Esophagus (tissue), 2 donors: ENCODE measurements at regions not wholly inside any gene's neighbourhood (a gene's known extent, or its start where the extent isn't known, plus 50 kb on each side); places are given as distances from the start of the nearest gene placed in this dataset.

Experiments
- H3K27ac ChIP-seq, 2 donors: one replicate each; pipeline ENCODE4 v1.5.1; 2013; ENCODE audit warnings: low read depth in 2 of 2, mild to moderate bottlenecking in 2 of 2, inconsistent platforms in 1 of 2, low read length in 1 of 2, moderate library complexity in 1 of 2
- H3K27me3 ChIP-seq, 2 donors: one replicate each; pipeline ENCODE4 v1.6.1; 2013; ENCODE audit warnings: low read length in 2 of 2, control low read depth in 1 of 2, mild to moderate bottlenecking in 1 of 2; ENCODE audit not compliant: insufficient read depth in 2 of 2, control insufficient read depth in 1 of 2
- H3K36me3 ChIP-seq, 2 donors: one replicate each; pipeline ENCODE4 v1.6.1; 2013; ENCODE audit warnings: low read length in 1 of 2; ENCODE audit not compliant: control insufficient read depth in 2 of 2, insufficient read depth in 2 of 2
- H3K4me1 ChIP-seq, 2 donors: one replicate each; pipeline ENCODE4 v1.6.1; 2013; ENCODE audit warnings: low read length in 1 of 2; ENCODE audit not compliant: control insufficient read depth in 2 of 2, insufficient read depth in 2 of 2
- H3K4me3 ChIP-seq, 2 donors: one replicate each; pipeline ENCODE4 v1.5.1; 2013; ENCODE audit warnings: low read length in 2 of 2, mild to moderate bottlenecking in 2 of 2, low read depth in 1 of 2, moderate library complexity in 1 of 2
- H3K9me3 ChIP-seq, 2 donors: one replicate each; pipeline ENCODE4 v1.6.1; 2013; ENCODE audit warnings: mild to moderate bottlenecking in 2 of 2, low read depth in 1 of 2, low read length in 1 of 2, moderate library complexity in 1 of 2; ENCODE audit not compliant: control insufficient read depth in 2 of 2, insufficient read depth in 1 of 2
- whole genome bisulfite sequencing, 2 donors: extraction: QIAGEN DNeasy Blood & Tissue Kit; methylation state at CpG; one replicate each; pipeline ENCODE4 v1.1.7; 2013; 5-methylcytosine and 5-hydroxymethylcytosine counted together
- donor health status: healthy with polysubstance abuse.
- donor health status: Bipolar disorder and iron deficiency.

DNA sequence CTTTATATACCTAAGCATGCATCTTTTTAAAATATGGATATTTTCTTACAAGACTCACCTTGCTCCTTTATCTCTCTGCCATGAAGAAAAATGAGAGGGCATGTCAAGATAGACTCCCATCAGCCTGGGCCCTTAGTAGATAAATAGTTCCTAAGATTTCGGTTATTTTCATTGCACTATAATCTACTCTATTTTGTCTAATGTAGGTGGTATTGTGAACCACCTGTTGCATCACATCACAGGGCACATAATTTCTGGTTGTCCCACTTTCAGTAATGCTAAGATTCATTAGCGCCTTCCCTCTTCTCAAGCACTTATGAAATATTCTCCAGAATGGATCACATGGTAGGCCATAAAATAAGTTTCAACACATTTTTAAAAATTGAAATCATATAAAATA, 202.5 kb upstream of the ADRA1B start:
- no peak overlapping the region for H3K4me3 ChIP-seq
- H3K4me1 ChIP-seq = no peaks in the 10 kb centered on the region
- H3K9me3 ChIP-seq = no peaks in the 10 kb centered on the region
- H3K36me3 ChIP-seq = no peaks in the 10 kb centered on the region
- H3K27ac ChIP-seq = no peak overlapping the region
- no peaks in the 10 kb centered on the region for H3K27me3 ChIP-seq
- 82 to 88% methylated on average over 2 of the region's 2 CpGs for WGBS, 2 donors

DNA sequence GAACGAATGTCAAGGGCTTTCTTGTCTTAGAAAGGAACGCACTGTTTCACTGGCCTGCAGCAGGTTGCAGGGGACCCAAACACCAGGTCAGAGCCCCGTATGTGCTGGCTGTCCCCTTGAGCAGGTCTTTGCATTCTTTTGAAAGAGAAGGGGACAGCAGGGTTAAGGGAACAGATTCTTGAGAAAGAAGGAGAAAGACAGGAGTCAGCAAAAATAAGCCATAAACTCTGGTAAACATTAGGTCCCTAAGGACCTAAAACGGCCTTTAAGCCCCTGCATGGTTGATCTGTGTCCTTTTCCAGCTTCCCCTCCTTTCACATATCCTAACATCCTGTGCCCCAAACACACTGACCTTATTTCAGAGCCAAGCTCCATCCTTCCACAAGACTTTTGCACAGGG, 190.8 kb upstream of the ADRA1B start:
- 70 to 71% methylated on average over 4 of the region's 4 CpGs for WGBS, 2 donors
- Histone ChIP-seq H3K36me3 (no peaks in the 10 kb centered on the region), H3K27ac (no peak overlapping the region), H3K4me1 (no peaks in the 10 kb centered on the region), H3K4me3 (no peak overlapping the region), H3K9me3 (no peaks in the 10 kb centered on the region), H3K27me3 (no peaks in the 10 kb centered on the region)

DNA sequence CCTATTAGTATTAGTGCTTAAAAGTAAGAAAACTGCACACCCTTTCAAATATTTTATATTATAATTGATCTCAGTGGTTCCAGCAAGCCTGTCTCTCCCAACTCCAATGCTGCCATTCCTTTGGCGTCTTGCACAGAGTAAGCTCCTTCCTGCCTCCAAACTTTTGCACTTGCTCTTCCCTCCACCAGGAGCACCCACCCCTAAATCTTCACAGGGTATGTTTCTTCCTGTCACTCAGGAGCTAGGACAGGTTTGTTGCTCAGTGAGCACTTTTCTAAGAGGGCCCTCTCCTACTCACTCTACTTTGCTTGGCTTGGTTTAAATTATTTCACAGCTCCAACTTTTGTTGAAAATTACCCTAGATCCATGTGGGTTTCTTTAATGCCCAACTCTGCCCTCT, 189.1 kb upstream of the ADRA1B start:
- no peak overlapping the region for H3K27ac ChIP-seq
- no peaks in the 10 kb centered on the region for H3K4me1 ChIP-seq
- WGBS, 2 donors = 84 to 88% methylated on average over 1 of the region's 1 CpG
- no peaks in the 10 kb centered on the region for H3K9me3 ChIP-seq
- H3K27me3 ChIP-seq = no peaks in the 10 kb centered on the region
- H3K36me3 ChIP-seq = no peaks in the 10 kb centered on the region
- no peak overlapping the region for H3K4me3 ChIP-seq

DNA sequence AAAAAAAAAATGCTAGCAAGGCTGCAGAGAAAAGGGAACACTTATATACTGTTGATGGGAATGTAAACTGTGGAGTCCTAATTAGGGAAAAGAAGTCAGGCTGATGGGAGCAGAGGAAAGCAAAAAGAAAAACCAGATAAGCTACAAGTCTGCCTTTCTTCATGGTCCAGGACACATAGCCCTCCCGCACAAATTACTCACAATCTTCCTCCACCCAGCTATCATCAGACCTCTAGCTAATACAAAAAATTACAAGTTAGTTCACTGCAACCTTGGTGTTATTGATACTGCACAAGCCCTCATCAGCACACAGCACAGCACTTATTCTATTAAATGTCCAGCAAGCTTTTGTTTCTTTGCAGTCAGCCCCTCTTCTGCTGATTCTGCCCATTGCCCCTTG, 186.0 kb upstream of the ADRA1B start:
- H3K36me3 ChIP-seq = no peaks in the 10 kb centered on the region
- H3K27ac ChIP-seq = no peak overlapping the region
- no peaks in the 10 kb centered on the region for H3K4me1 ChIP-seq
- H3K27me3 ChIP-seq = no peaks in the 10 kb centered on the region
- H3K4me3 ChIP-seq = no peak overlapping the region
- H3K9me3 ChIP-seq = no peaks in the 10 kb centered on the region
- WGBS, 2 donors = 82 to 86% methylated on average over 1 of the region's 1 CpG

DNA sequence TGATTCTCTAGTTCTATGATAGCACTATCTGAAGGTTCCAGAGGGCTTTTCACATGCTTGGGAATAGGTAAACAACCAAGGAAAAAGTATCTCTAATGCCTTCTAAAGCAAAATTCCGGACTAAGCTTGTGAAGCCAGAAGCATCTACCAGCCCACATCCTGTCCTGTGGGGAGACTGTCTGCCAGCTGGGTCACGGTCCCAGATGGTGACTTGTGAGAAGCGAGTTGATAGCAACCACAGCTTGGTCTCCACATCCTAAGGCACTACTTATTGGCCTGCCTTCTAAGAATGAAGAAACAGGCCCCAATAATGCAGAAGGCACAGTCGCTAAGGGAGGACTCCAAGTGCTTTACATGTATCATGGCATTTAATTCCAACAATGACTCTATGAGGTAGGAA, 184.1 kb upstream of the ADRA1B start:
- WGBS, 2 donors = 75 to 77% methylated on average over 4 of the region's 4 CpGs
- no peak overlapping the region for H3K27ac ChIP-seq
- H3K4me1 ChIP-seq = no peaks in the 10 kb centered on the region
- H3K27me3 ChIP-seq = no peaks in the 10 kb centered on the region
- no peaks in the 10 kb centered on the region for H3K36me3 ChIP-seq
- H3K4me3 ChIP-seq = no peak overlapping the region
- no peaks in the 10 kb centered on the region for H3K9me3 ChIP-seq

DNA sequence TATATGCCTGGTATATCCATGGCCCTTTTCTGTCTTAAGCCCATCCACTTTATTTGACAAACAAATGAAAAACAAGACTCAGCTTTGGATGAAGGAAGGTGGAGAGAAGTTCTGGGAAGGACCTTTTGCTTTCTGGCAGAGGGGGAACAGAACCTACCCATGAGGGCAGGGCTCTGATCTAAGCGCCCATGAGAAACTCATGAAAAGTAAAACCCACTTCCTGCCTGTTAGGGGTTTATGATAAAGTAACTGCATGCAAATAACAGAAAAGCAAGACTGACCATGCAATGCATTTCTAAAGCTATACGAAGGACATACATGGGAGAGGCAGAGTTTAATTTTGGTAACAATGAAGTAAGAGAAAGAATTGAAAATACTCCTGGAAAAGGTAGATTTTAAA, 181.9 kb upstream of the ADRA1B start:
- no peaks in the 10 kb centered on the region for H3K36me3 ChIP-seq
- no peaks in the 10 kb centered on the region for H3K9me3 ChIP-seq
- H3K4me1 ChIP-seq = no peaks in the 10 kb centered on the region
- H3K27ac ChIP-seq = no peak overlapping the region
- no peaks in the 10 kb centered on the region for H3K27me3 ChIP-seq
- no peak overlapping the region for H3K4me3 ChIP-seq
- 70 to 75% methylated on average over 2 of the region's 2 CpGs for WGBS, 2 donors

DNA sequence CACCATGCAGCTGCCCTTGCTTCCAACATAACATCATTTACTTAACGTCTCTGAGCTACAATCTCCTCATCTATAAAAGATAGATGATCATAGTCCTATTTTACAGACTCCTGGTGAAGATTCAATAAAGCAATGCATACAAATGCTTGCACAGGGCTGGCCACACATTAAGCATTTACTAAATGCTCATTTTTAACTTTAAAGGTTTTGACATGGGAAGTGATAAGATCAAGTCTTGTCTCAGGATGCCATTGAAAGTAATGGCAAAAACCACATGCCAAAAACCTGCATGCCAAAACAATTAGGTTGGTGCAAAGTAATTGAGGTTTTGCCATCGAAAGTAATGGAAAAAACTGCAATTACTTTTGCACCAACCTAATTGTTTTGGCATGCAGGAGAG, 181.2 kb upstream of the ADRA1B start:
- Histone ChIP-seq H3K27me3 (no peaks in the 10 kb centered on the region), H3K4me3 (no peak overlapping the region), H3K27ac (no peak overlapping the region), H3K9me3 (no peaks in the 10 kb centered on the region), H3K4me1 (no peaks in the 10 kb centered on the region), H3K36me3 (no peaks in the 10 kb centered on the region)
- WGBS, 2 donors = 66 to 71% methylated on average over 2 of the region's 2 CpGs

DNA sequence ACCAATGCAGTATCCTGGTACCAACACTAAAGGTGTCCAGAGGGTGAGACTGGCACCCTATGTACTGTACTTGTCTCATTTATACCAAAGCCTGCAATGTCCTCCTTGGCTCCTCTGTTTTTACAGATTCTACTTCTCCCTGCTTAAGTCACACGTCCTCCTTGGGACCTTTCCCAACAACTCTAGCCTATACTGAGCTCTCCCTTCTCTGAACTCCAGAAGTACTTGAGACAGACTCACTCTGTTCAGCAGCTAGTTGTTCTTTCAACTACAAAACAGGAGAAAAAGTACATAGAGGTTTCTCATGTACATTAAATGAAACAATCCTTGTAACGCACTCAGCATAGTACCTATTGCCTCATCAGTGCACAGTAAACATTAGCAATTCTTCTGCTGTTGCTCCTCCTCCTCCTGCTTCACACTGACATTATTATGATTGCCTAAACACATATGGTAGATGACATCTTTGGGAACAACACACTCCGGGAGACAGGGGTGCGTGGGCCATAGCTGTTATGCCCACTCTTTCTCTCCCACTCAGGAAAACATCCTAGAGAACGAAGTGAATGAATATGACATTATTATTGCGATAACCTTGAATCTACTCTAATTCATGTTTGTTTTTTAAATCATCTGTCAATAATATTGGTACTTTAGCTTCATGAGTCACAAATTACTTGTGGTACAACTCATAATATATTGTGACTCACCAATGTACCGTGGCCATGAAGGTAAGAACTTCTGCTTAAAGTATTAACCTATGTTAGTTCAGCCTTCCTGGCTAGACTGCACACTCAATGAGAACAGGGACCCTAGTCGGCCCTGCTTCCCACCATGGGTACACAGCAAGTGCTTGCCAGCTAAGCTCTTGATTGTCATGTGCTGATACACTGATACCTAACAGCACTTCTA, 180.3 kb upstream of the ADRA1B start:
- H3K4me3 ChIP-seq = no peak overlapping the region
- H3K4me1 ChIP-seq = no peaks in the 10 kb centered on the region
- 70 to 74% methylated on average over 8 of the region's 8 CpGs for WGBS, 2 donors
- H3K27me3 ChIP-seq = no peaks in the 10 kb centered on the region
- H3K36me3 ChIP-seq = no peaks in the 10 kb centered on the region
- no peak overlapping the region for H3K27ac ChIP-seq
- H3K9me3 ChIP-seq = no peaks in the 10 kb centered on the region

DNA sequence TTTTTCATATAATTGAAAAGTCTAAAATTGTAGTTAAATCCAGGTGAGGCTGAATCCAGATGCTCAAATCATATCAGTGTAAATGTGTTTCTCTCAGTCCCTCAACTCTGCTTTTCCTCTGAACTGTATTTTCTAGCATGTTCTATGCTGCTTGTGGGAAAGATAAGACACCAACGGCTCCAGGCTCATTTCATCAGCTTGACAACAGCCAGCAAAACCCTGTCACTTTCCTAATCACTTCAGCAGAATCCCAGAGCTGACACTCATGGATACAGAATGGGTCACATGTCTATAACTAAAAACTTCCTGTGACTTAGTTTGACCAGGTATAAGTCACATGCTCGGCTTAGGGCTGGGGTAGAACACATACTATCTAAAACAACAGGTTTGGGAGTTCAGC, 179.4 kb upstream of the ADRA1B start:
- no peaks in the 10 kb centered on the region for H3K9me3 ChIP-seq
- H3K27ac ChIP-seq = no peak overlapping the region
- no peaks in the 10 kb centered on the region for H3K27me3 ChIP-seq
- WGBS, 2 donors = 56 to 58% methylated on average over 2 of the region's 2 CpGs
- H3K4me1 ChIP-seq = no peaks in the 10 kb centered on the region
- no peaks in the 10 kb centered on the region for H3K36me3 ChIP-seq
- no peak overlapping the region for H3K4me3 ChIP-seq

DNA sequence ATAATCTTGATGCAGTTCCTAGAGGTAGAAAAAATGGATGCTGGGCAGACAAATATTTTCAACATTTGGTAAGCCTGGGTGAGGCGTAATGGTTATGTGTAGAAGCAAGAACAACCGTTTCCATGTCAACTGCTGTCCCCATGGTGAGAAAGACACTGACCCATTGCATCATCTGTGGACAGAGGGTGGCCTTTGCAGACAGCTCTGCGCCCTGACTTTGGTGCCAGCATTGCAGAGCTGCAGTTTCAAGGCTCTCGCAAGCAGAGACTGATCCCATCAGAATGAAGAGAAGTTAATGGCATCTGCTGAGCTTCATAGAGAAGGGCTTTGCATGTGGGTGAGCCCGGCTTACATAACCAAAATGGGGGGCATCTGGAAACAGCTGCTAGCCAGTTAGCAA, 179.0 kb upstream of the ADRA1B start:
- H3K4me3 ChIP-seq = no peak overlapping the region
- 83 to 87% methylated on average over 5 of the region's 5 CpGs for WGBS, 2 donors
- H3K4me1 ChIP-seq = no peaks in the 10 kb centered on the region
- no peaks in the 10 kb centered on the region for H3K36me3 ChIP-seq
- H3K27ac ChIP-seq = no peak overlapping the region
- no peaks in the 10 kb centered on the region for H3K27me3 ChIP-seq
- no peaks in the 10 kb centered on the region for H3K9me3 ChIP-seq
